ENCODE measurements at regions not wholly inside any gene's neighbourhood (a gene's known extent, or its start where the extent isn't known, plus 50 kb on each side); places are given as distances from the start of the nearest gene placed in this dataset.

DNA sequence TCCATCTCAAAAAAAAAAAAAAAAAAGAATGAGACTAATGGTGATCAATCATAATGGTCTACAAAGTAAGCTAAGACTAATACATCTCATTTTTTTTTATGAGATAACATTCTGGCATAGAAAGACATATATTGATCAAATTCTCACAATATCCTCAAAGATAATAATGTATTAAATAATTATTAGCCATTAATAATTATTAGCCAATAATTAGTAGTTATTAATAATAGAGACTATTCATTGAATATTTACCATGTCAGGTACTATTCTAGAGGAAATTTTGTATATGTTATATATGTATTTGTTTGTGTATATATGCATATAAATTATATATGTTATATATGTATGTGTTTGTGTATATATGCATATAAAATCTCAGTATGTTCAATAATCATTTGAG lies 137.7 kb upstream of the PTBP2 start:
- intact Hi-C loops (cut with micrococcal nuclease) = no loop called here
- Histone ChIP-seq H3K79me2 (ENCODE audit: control insufficient read depth, insufficient read depth, low read length) (no peaks in the 10 kb centered on the region), H3K4me2 (ENCODE audit: insufficient read depth, low read length) (no peak overlapping the region), H2AFZ (ENCODE audit: low read depth, low read length) (no peak overlapping the region), H3K36me3 (ENCODE audit: control insufficient read depth in 2 of 2, extremely low read depth in 1 of 2, insufficient read depth in 2 of 2, low read length in 2 of 2) (no peaks in the 10 kb centered on the region), H4K20me1 (replicated peaks; ENCODE audit: control insufficient read depth, extremely low read depth, insufficient read depth, low read length) (no peaks in the 10 kb centered on the region), H3K4me1 (ENCODE audit: control insufficient read depth, extremely low read depth, insufficient read depth, low read length) (no peaks in the 10 kb centered on the region), H3K9ac (replicated peaks; ENCODE audit: extremely low read depth, insufficient read depth, low read length) (no peak overlapping the region), H3K4me3 (replicated peaks in 1 of 3; ENCODE audit: insufficient read depth in 1 of 3, low read depth in 1 of 3, low read length in 3 of 3) (no peak overlapping the region), H3K27me3 (ENCODE audit: control insufficient read depth in 2 of 2, insufficient read depth in 2 of 2, low read length in 2 of 2) (peaks cover 3 to 7% of the 10 kb centered on the region in 2 experiments), H3K27ac (ENCODE audit: insufficient read depth, low read depth, low read length) (no peak overlapping the region), H3K9me1 (replicated peaks; ENCODE audit: control insufficient read depth, extremely low read depth, insufficient read depth, low read length) (no peaks in the 10 kb centered on the region), H3K9me3 (replicated peaks; ENCODE audit: control insufficient read depth, insufficient read depth, low read length) (no peaks in the 10 kb centered on the region)
- no TSS peak for BruUV-seq (replicated peaks)
- ChIA-PET CTCF (interaction anchor here (0.7 to 1.1 kb wide), 2 partner anchors 12 to 1316 kb away, joined by 3 read pairs; no protein-coding TSS in a partner anchor), POLR2A (no interaction called here)
- no peak for FAIRE-seq
- dilution Hi-C loops (cut with MboI; ENCODE audit: extremely low pct_ligation_motif_present, low sequenced_read_pairs) = no loop called here
- no peak for DNase-seq (ENCODE audit: low read depth, low spot score)
- TF ChIP-seq EZH2 (IDR thresholded peaks at IDR 0.05; ENCODE audit: borderline replicate concordance, low read depth, low read length, severe bottlenecking) (no peak), MYC (IDR thresholded peaks at IDR 0.05; ENCODE audit: low read depth, low read length) (no peak)

DNA sequence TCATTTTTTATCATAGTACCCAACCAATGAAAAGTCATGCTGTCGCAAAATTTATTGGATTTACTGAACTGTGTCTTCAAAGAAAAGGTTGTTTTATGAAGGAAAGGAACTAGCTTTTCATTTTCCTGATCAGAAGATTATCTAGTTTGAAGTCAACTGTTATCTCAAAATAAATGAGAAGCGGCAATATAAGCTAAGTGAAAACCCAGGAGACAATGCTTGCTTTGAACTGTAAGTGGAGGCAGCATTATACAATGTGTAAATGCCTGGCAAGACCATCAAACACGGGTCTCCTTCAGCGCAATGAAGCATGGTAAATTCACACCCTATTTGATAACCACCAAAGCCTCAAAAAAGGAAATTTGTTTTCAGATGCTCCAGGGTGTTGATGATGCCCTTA lies 134.4 kb upstream of the PTBP2 start:
- Histone ChIP-seq H2AFZ (ENCODE audit: low read depth, low read length) (no peak overlapping the region), H3K4me2 (ENCODE audit: insufficient read depth, low read length) (no peak overlapping the region), H3K27me3 (ENCODE audit: control insufficient read depth in 2 of 2, insufficient read depth in 2 of 2, low read length in 2 of 2) (peaks cover 0 to 2% of the 10 kb centered on the region in 2 experiments), H3K9me3 (replicated peaks; ENCODE audit: control insufficient read depth, insufficient read depth, low read length) (no peaks in the 10 kb centered on the region), H3K4me3 (replicated peaks in 1 of 3; ENCODE audit: insufficient read depth in 1 of 3, low read depth in 1 of 3, low read length in 3 of 3) (no peak overlapping the region), H3K9me1 (replicated peaks; ENCODE audit: control insufficient read depth, extremely low read depth, insufficient read depth, low read length) (no peaks in the 10 kb centered on the region), H3K4me1 (ENCODE audit: control insufficient read depth, extremely low read depth, insufficient read depth, low read length) (no peaks in the 10 kb centered on the region), H3K36me3 (ENCODE audit: control insufficient read depth in 2 of 2, extremely low read depth in 1 of 2, insufficient read depth in 2 of 2, low read length in 2 of 2) (no peaks in the 10 kb centered on the region), H4K20me1 (replicated peaks; ENCODE audit: control insufficient read depth, extremely low read depth, insufficient read depth, low read length) (no peaks in the 10 kb centered on the region), H3K27ac (ENCODE audit: insufficient read depth, low read depth, low read length) (no peak overlapping the region), H3K79me2 (ENCODE audit: control insufficient read depth, insufficient read depth, low read length) (no peaks in the 10 kb centered on the region), H3K9ac (replicated peaks; ENCODE audit: extremely low read depth, insufficient read depth, low read length) (no peak overlapping the region)
- POLR2A ChIA-PET = no interaction called here
- no peak for FAIRE-seq
- DNase-seq (ENCODE audit: low read depth, low spot score) = no peak
- dilution Hi-C loops (cut with MboI; ENCODE audit: extremely low pct_ligation_motif_present, low sequenced_read_pairs) = no loop called here
- intact Hi-C loops (cut with micrococcal nuclease) = no loop called here
- CTCF ChIA-PET = interaction anchor here (1.5 to 1.7 kb wide), 3 partner anchors 9 to 351 kb away, joined by 3 to 5 read pairs (median 4); no protein-coding TSS in a partner anchor
- BruUV-seq (replicated peaks) = no TSS peak
- no peak for TF ChIP-seq POLR2A (IDR thresholded peaks at IDR 0.05; ENCODE audit: low read depth, low read length)
- TF ChIP-seq, protein P1, sequence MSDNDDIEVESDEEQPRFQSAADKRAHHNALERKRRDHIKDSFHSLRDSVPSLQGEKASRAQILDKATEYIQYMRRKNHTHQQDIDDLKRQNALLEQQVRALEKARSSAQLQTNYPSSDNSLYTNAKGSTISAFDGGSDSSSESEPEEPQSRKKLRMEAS (IDR thresholded peaks at IDR 0.05; ENCODE audit: insufficient read depth, insufficient read length) = no peak
- TF ChIP-seq, protein P2, sequence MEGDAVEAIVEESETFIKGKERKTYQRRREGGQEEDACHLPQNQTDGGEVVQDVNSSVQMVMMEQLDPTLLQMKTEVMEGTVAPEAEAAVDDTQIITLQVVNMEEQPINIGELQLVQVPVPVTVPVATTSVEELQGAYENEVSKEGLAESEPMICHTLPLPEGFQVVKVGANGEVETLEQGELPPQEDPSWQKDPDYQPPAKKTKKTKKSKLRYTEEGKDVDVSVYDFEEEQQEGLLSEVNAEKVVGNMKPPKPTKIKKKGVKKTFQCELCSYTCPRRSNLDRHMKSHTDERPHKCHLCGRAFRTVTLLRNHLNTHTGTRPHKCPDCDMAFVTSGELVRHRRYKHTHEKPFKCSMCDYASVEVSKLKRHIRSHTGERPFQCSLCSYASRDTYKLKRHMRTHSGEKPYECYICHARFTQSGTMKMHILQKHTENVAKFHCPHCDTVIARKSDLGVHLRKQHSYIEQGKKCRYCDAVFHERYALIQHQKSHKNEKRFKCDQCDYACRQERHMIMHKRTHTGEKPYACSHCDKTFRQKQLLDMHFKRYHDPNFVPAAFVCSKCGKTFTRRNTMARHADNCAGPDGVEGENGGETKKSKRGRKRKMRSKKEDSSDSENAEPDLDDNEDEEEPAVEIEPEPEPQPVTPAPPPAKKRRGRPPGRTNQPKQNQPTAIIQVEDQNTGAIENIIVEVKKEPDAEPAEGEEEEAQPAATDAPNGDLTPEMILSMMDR (IDR thresholded peaks at IDR 0.05; ENCODE audit: extremely low read depth in 1 of 2, insufficient read depth in 1 of 2, low read depth in 1 of 2, low read length in 2 of 2) = no peak
- TF ChIP-seq MYC (IDR thresholded peaks at IDR 0.05; ENCODE audit: low read depth, low read length) = no peak
- TF ChIP-seq JUN (IDR thresholded peaks at IDR 0.05; ENCODE audit: borderline replicate concordance, insufficient read depth, insufficient read length, low read depth) = no peak
- TF ChIP-seq EZH2 (IDR thresholded peaks at IDR 0.05; ENCODE audit: borderline replicate concordance, low read depth, low read length, severe bottlenecking) = no peak
- no peak for TF ChIP-seq FOS (IDR thresholded peaks at IDR 0.05; ENCODE audit: borderline replicate concordance, insufficient read depth, low read length)
- TF ChIP-seq POLR2AphosphoS5 (IDR thresholded peaks at IDR 0.05; ENCODE audit: insufficient read depth, low read depth, low read length) = no peak
- TF ChIP-seq GATA2 (IDR thresholded peaks at IDR 0.05; ENCODE audit: insufficient read depth, insufficient read length, low read depth, low read length) = no peak

Data from endothelial cell of umbilical vein (primary cell).